GM12872 (cell line): ENCODE measurements at regions not wholly inside any gene's neighbourhood (a gene's known extent, or its start where the extent isn't known, plus 50 kb on each side); places are given as distances from the start of the nearest gene placed in this dataset.

ENCODE experiments used
- TF ChIP-seq, protein P1 (sequence below): IDR thresholded peaks from 3 replicates; pipeline ENCODE4 v1.5.1; 2011; ENCODE audit warnings: low read depth, mild to moderate bottlenecking, low read length, moderate library complexity; ENCODE audit not compliant: insufficient read depth

DNA sequence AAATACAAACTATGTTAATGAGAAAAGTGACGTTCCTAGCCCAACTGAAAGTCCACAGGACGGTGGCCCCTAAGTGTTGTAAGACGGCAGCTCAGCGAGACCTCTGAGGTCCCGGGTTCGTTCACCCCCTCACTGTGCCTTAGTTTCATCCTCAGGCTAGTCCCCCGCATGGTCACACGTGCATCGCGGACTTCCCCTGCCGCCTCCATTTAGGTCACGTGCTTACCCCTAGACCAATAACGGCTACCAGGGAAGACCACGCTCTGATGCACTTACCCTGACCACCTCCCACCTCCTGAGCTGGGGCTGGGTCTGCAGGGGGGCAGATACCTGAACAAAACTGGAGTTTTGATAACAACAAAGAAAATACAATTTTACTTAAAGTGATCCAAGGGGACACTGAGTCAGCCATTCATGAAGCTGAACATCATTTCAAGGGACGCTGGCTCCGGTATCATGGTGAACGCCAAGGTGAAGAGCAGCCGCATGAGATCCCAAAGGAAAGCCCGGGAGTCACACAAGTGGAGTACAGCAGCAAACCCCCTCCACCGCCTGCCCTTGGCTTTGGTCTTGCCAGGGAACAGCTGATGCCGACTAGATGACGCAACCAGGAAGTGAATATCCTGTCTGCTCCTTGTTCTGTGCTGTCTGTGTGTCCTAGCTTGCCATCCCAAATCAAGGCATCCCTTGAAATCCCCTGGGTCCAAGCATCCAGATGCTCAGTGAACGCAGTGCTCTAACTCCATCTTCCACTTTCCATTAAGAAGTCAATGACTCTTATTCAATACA lies 274.1 kb downstream of the PCNX1 start:
- TF ChIP-seq, protein P1, sequence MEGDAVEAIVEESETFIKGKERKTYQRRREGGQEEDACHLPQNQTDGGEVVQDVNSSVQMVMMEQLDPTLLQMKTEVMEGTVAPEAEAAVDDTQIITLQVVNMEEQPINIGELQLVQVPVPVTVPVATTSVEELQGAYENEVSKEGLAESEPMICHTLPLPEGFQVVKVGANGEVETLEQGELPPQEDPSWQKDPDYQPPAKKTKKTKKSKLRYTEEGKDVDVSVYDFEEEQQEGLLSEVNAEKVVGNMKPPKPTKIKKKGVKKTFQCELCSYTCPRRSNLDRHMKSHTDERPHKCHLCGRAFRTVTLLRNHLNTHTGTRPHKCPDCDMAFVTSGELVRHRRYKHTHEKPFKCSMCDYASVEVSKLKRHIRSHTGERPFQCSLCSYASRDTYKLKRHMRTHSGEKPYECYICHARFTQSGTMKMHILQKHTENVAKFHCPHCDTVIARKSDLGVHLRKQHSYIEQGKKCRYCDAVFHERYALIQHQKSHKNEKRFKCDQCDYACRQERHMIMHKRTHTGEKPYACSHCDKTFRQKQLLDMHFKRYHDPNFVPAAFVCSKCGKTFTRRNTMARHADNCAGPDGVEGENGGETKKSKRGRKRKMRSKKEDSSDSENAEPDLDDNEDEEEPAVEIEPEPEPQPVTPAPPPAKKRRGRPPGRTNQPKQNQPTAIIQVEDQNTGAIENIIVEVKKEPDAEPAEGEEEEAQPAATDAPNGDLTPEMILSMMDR: no peak

DNA sequence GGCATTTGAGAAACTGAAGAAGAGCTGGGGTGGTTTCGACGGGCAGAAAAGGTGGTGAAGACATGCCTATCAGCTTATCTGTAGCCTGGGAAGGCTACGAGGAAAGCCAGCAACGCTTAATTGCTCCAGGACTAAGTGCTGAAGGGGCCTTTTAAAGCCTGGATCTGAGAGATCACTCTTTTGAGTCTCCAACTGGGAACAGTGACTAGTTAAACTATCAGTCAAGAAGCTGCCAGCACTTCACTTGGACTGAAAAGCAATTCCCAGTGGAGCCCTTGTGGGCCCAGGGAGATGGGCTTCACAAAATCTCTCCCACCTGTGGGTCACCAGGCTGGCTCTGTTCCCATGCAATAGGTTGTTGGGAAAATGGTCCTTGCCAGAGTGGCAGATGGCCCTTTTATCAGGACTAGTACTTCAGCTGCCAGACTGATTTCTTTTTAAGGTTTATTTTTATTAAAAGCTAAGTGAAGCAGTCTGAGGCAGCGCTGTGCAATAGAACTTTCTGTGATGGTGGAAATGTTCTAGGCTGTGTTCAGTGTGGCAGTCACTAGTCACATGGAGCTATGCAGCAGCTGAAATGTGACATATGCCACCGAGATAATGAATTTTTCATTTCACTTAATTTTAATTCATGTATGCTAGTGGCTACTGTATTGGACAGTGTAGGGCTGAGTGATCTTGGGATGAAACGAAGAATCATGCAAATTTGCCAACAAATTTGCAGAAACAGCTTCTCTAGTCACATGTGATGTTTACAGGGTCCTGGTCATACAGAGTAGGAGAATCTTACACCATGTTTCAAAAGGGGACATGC lies 276.8 kb downstream of the PCNX1 start:
- TF ChIP-seq, protein P1: no peak

DNA sequence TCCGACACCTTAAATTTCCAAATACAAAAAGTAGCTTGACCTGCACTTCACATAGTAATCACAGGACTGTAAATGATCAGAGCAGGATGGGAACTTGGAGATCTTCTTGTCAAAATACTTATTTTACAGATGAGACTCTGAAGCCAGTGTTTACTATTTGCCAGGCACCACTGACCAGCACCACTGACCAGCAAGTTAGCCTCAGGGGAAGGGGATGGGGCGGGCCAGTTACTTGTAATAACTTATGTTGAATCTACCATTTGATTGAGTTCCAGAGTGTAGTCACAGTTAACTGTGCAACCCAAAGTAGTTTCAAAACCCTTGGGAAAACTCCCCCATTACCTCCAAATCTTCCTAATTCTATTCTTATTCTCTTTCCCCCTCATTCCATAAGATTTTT lies 278.4 kb downstream of the PCNX1 start:
- TF ChIP-seq, protein P1: no peak

DNA sequence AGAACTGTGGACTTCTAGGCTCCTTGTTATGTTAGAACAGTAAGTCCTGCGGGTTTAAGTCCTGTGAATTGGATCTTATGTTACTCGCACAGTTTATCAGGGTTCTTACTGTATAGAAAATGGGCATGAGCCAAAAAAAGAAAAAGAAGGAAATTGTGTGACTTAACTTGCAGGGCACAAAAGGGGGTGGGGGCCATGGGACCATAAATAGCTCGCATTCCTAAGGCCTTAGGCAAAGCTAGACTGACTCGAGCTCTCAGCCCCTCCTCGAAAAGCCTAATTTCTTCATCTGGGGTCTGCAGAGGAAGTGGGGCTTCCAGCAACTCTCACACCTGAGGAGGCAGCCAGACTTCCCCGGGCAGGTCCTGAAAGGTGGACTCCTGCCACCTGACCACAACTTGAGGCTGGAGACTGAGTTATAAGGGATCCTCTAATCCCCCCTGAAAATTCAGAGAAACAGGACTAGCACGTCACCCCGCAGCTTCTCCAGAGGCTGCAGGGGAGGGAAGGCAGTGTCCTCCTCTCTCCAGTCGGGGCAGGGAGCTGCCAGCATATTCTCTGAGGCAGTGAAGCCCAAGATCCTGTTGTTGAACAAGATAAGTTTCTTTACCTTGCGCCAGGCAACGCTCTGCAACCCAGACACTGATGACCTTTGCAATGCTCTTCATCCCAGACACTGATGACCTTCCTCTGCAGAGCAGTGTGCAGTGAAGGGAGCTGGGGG lies 280.5 kb downstream of the PCNX1 start:
- TF ChIP-seq, protein P1: no peak

DNA sequence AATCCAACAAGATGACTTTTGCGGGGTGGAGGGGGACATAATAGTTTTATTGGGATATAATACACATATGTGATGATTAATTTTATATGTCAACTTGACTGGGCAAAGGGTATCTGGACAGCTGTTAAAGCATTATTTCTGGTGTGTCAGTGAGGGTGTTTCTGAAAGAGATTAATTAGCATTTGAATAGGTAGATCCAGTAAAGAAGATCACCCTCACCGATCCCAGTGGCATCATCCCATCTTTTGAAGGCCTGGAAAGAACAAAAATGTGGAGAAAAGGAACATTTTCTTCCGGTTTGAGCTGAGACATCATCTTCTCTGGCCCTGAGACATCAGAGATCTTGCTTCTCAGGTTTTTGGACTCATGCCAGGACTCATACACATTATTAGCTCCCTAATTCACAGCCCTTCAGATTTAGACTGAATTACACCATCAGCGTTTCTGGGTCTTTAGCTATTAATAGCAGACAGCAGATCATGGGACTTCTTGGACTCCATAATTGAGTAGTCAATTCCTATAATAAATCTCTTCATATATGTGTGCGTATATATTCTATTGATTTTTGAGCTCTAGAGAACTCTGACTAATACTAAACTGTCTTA lies 283.6 kb downstream of the PCNX1 start:
- TF ChIP-seq, protein P1: no peak

DNA sequence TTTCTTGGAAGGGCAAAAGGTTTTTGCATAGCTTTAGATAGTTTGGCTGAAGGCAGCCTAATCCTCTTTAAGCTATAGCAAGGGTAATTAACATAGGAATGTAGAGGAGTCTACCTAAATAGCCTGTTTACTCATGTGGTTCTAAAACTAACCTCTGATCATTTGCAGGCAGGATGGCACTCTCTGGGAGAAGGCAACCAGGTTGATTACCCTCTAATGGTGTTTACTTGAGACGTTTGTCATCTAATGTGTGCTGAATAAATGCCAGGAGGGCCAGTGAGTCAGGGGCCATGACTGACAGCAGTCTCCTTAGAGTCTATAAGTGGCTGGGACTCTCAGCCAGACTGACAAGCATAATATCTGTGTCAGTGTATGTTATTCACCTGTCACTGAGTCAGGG lies 286.4 kb downstream of the PCNX1 start:
- TF ChIP-seq, protein P1: no peak

DNA sequence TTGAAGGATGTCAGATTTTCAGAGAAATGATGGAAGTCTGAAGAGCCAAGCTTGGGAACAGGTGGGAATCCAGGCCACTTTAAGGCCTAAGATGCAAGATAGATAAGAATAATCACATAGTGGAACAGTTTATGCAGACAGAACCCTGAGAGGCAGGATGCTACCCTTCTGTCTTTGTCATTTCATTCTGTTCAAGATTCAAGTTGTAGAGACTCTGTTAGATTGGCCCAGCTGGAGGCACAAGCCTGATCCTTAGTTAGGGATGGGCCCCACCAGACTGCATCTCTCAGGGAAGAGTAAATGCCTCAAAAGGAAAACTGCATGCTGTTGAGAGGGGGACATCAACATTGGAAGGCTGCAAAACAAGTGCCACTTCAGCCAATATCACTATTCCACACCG lies 287.0 kb downstream of the PCNX1 start:
- TF ChIP-seq, protein P1: no peak
